HL-60/S4 treated with phorbol 12-myristate 13-acetate at 8.2 ng/mL for 4 days and 3 days (cell line): ENCODE measurements at regions not wholly inside any gene's neighbourhood (a gene's known extent, or its start where the extent isn't known, plus 50 kb on each side); places are given as distances from the start of the nearest gene placed in this dataset.

Experiments
- in situ Hi-C: fragments of 300-500 bp; cut with MboI; formaldehyde crosslinking; loops from 2 replicates; pipeline ENCODE4 v1.15.0; 2022; ENCODE audit warnings: low sequenced_read_pairs

- in situ Hi-C loops: no loop called here
Measured at GRCh38 chr6:56865081-56865875, 89.6 kb upstream of the BEND6 start.

GRCh38 chr6:56864171-56864616, 90.7 kb upstream of the BEND6 start:
- in situ Hi-C loops: no loop called here

GRCh38 chr6:56863366-56863765, 91.5 kb upstream of the BEND6 start:
- in situ Hi-C loops: no loop called here

GRCh38 chr6:56862415-56863175, 92.3 kb upstream of the BEND6 start:
- in situ Hi-C loops: no loop called here

GRCh38 chr6:56860475-56860874, 94.4 kb upstream of the BEND6 start:
- in situ Hi-C loops: no loop called here

- in situ Hi-C loops: no loop called here
Measured at GRCh38 chr6:56856036-56856580, 98.8 kb upstream of the BEND6 start.

- in situ Hi-C loops: no loop called here
Measured at GRCh38 chr6:56854086-56854485, 100.8 kb upstream of the BEND6 start.

- in situ Hi-C loops: no loop called here
Measured at GRCh38 chr6:56853541-56853940, 101.4 kb upstream of the BEND6 start.

GRCh38 chr6:56852260-56853010, 102.5 kb upstream of the BEND6 start:
- in situ Hi-C loops: no loop called here

- in situ Hi-C loops: no loop called here
Measured at GRCh38 chr6:56851541-56852259, 103.2 kb upstream of the BEND6 start.

GRCh38 chr6:56851074-56851473, 103.8 kb upstream of the BEND6 start:
- in situ Hi-C loops: no loop called here

- in situ Hi-C loops: no loop called here
Measured at GRCh38 chr6:56850626-56851025, 104.3 kb upstream of the BEND6 start.

GRCh38 chr6:56849896-56850295, 105.0 kb upstream of the BEND6 start:
- in situ Hi-C loops: no loop called here

- in situ Hi-C loops: no loop called here
Measured at GRCh38 chr6:56848105-56848504, 106.8 kb upstream of the BEND6 start.

GRCh38 chr6:56845032-56845431, 109.9 kb upstream of the BEND6 start:
- in situ Hi-C loops: no loop called here

- in situ Hi-C loops: no loop called here
Measured at GRCh38 chr6:56843476-56844349, 111.2 kb upstream of the BEND6 start.

- in situ Hi-C loops: no loop called here
Measured at GRCh38 chr6:56842686-56843475, 112.0 kb upstream of the BEND6 start.

GRCh38 chr6:56841751-56842150, 113.2 kb upstream of the BEND6 start:
- in situ Hi-C loops: no loop called here

GRCh38 chr6:56841381-56841749, 113.5 kb upstream of the BEND6 start:
- in situ Hi-C loops: no loop called here
